K562 (cell line): ENCODE measurements at regions not wholly inside any gene's neighbourhood (a gene's known extent, or its start where the extent isn't known, plus 50 kb on each side); places are given as distances from the start of the nearest gene placed in this dataset.

Experiments used
- ATAC-seq: fragments of 200-7000 bp; cut with Tn5 transposase; 3 replicates; pipeline ENCODE4 v1.9.1; 2020; ENCODE audit warnings: moderate library complexity
- BruUV-seq: library from RNA; stranded (reverse); fragments of 400-500 nt; replicated peaks from 2 replicates; lab custom pipeline; 2021; lab: Mats Ljungman, UMichigan
- CTCF ChIA-PET: fragments of 300-600 bp; formaldehyde crosslinking; extraction: SDS; loops from one replicate; lab custom pipeline; 2021; ENCODE audit warnings: low intra/inter-chr PET ratio; lab: Yijun Ruan, JAX
- POLR2A ChIA-PET: fragments of 300-600, 350-650 bp; sonication (Branson Sonifier 250); formaldehyde crosslinking; extraction: SDS; loops from one replicate; lab custom pipeline; 2021; ENCODE audit warnings: antibody characterized with exemption, inconsistent platforms; lab: Yijun Ruan, JAX
- DNase-seq, 4 experiments: peaks; one replicate each; pipeline versions ENCODE4 v3.0.0 to v3.0.0-alpha.2; 2011 to 2018; ENCODE audit warnings: low spot score in 3 of 4, mixed read lengths in 3 of 4; ENCODE audit errors: extremely low read depth in 1 of 4
- FAIRE-seq: peaks from 2 replicates; lab custom pipeline; 2011; peaks lifted over from hg19 to GRCh38; lab: Jason Lieb, UNC
- H2AFZ ChIP-seq: 2 replicates; pipeline ENCODE4 v1.6.0; 2011; ENCODE audit warnings: low read depth, low read length, control low read depth, inconsistent platforms
- H3K27ac ChIP-seq: fragments of 200-600 bp; 3 replicates; pipeline ENCODE4 v1.8.0; 2011; ENCODE audit warnings: low read depth, mild to moderate bottlenecking, control low read depth, inconsistent platforms, low read length, moderate library complexity, mixed read lengths; ENCODE audit errors: extremely low read depth
- H3K27me3 ChIP-seq, 2 experiments: fragments of 300-600 bp in 1 of 2; 2 replicates in 1 of 2; 3 replicates in 1 of 2; pipeline versions ENCODE4 v1.6.0 to v1.8.0; 2011; ENCODE audit warnings: inconsistent platforms in 2 of 2, low read length in 2 of 2, mild to moderate bottlenecking in 1 of 2, mixed read lengths in 1 of 2, moderate library complexity in 1 of 2; ENCODE audit not compliant: control insufficient read depth in 2 of 2, insufficient read depth in 2 of 2
- H3K36me3 ChIP-seq: fragments of 300-600 bp; 3 replicates; pipeline ENCODE4 v1.8.0; 2011; ENCODE audit warnings: mild to moderate bottlenecking, low read length, inconsistent platforms; ENCODE audit not compliant: control insufficient read depth, insufficient read depth
- H3K4me1 ChIP-seq, 2 experiments: fragments of 200-600 bp in 1 of 2; replicated peaks in 1 of 2; 2 replicates in 1 of 2; 3 replicates in 1 of 2; pipeline versions ENCODE4 v1.5.1 to v1.8.0; 2011; ENCODE audit warnings: inconsistent platforms in 2 of 2, low read length in 2 of 2, mild to moderate bottlenecking in 1 of 2, mixed read lengths in 1 of 2, moderate library complexity in 1 of 2; ENCODE audit not compliant: control insufficient read depth in 2 of 2, insufficient read depth in 2 of 2
- H3K4me2 ChIP-seq: 2 replicates; pipeline ENCODE4 v1.6.1; 2011; ENCODE audit warnings: low read length, control low read depth, inconsistent platforms, mixed read lengths; ENCODE audit not compliant: insufficient read depth
- H3K4me3 ChIP-seq: fragments of 200-600 bp; sonication (generic), shearing (Covaris generic); 2 replicates; pipeline ENCODE4 v1.5.1; 2016; ENCODE audit warnings: control low read depth, inconsistent platforms
- H3K79me2 ChIP-seq: fragments of 200-600 bp; 3 replicates; pipeline ENCODE4 v1.8.0; 2011; ENCODE audit warnings: low read length, inconsistent platforms; ENCODE audit not compliant: control insufficient read depth, insufficient read depth
- H3K9ac ChIP-seq, 2 experiments: 2 replicates each; pipeline versions ENCODE4 v1.6.0 to v1.6.1; 2011; ENCODE audit warnings: low read depth in 2 of 2, low read length in 2 of 2, control low read depth in 1 of 2, inconsistent platforms in 1 of 2, mild to moderate bottlenecking in 1 of 2, mixed read lengths in 1 of 2; ENCODE audit not compliant: insufficient read depth in 1 of 2
- H3K9me1 ChIP-seq: one replicate; pipeline ENCODE4 v1.6.0; 2011; ENCODE audit warnings: inconsistent platforms, mild to moderate bottlenecking, low read length, moderate library complexity; ENCODE audit not compliant: control insufficient read depth, insufficient read depth
- H3K9me3 ChIP-seq: replicated peaks from 2 replicates; pipeline ENCODE4 v1.5.1; 2011; ENCODE audit warnings: low read depth, low read length, inconsistent platforms; ENCODE audit not compliant: control insufficient read depth, insufficient read depth
- H4K20me1 ChIP-seq: replicated peaks from 2 replicates; pipeline ENCODE4 v1.6.1; 2011; ENCODE audit warnings: low read length, inconsistent platforms, mixed read lengths; ENCODE audit not compliant: control insufficient read depth, insufficient read depth
- DACH1 ChIP-seq: fragments of 450-650 bp; IDR thresholded peaks from 2 replicates; pipeline ENCODE4 v1.6.1; 2018; ENCODE audit not compliant: partially characterized antibody
- EHMT2 ChIP-seq: fragments of 450-650 bp; IDR thresholded peaks from 2 replicates; pipeline ENCODE4 v1.6.1; 2018; ENCODE audit warnings: antibody characterized with exemption
- ETV1 ChIP-seq: fragments of 450-650 bp; conservative IDR thresholded peaks from 2 replicates; pipeline ENCODE4 v1.6.1; 2016; ENCODE audit warnings: missing genetic modification characterization, control low read depth, low read depth, missing compliant biosample characterization
- HDAC3 ChIP-seq: fragments of 450-650 bp; IDR thresholded peaks from 2 replicates; pipeline ENCODE4 v1.6.1; 2018; ENCODE audit warnings: borderline replicate concordance, mild to moderate bottlenecking, moderate library complexity; ENCODE audit not compliant: partially characterized antibody
- HIVEP1 ChIP-seq: fragments of 250-450 bp; sonication (Bioruptor Pico); IDR thresholded peaks from 2 replicates; pipeline ENCODE4 v1.4.0; 2020; ENCODE audit warnings: mild to moderate bottlenecking
- RBM34 ChIP-seq: fragments of 200-400 bp; formaldehyde crosslinking; IDR thresholded peaks from 2 replicates; pipeline ENCODE4 v1.6.1; 2018; ENCODE audit warnings: low read length, borderline replicate concordance; ENCODE audit not compliant: insufficient read depth
- SNIP1 ChIP-seq: fragments of 450-650 bp; IDR thresholded peaks from 2 replicates; pipeline ENCODE4 v1.7.1; 2017; ENCODE audit warnings: low read depth, mild to moderate bottlenecking
- SRF ChIP-seq, 2 experiments: fragments of 250-450, 450-650 bp in 1 of 2; sonication (Bioruptor Pico) in 1 of 2; sonication (generic) in 1 of 2; formaldehyde crosslinking; IDR thresholded peaks; 2 replicates each; pipeline versions ENCODE4 v1.5.0 to v1.5.1; 2020 to 2022; ENCODE audit warnings: mild to moderate bottlenecking in 1 of 2, missing genetic modification reagents in 1 of 2
- TOE1 ChIP-seq, 2 experiments: fragments of 450-650 bp in 1 of 2; sonication (generic) in 1 of 2; formaldehyde crosslinking in 1 of 2; IDR thresholded peaks; 2 replicates each; pipeline versions ENCODE4 v1.7.1 to v1.8.0; 2016 to 2022; ENCODE audit warnings: borderline replicate concordance in 2 of 2, mild to moderate bottlenecking in 2 of 2, antibody characterized with exemption in 1 of 2, inconsistent platforms in 1 of 2, low read depth in 1 of 2, missing genetic modification reagents in 1 of 2, moderate library complexity in 1 of 2
- ZNF316 ChIP-seq: fragments of 450-650 bp; IDR thresholded peaks from 2 replicates; pipeline ENCODE4 v1.6.1; 2016
- WGBS: fragments of 100-300 bp; shearing (Covaris generic); methylation state at CpG from one replicate; pipeline ENCODE4 v1.1.6; 2016; ENCODE audit warnings: low coverage, mixed read lengths; ENCODE audit not compliant: insufficient coverage; ENCODE audit errors: missing lambda C conversion rate; 5-methylcytosine and 5-hydroxymethylcytosine counted together
- in situ Hi-C: fragments of 300-500 bp; cut with MboI; formaldehyde crosslinking; loops from 4 replicates; pipeline ENCODE4 v1.15.0; 2018; ENCODE audit warnings: inconsistent platforms, mixed read lengths
- intact Hi-C: fragments of 100-400 bp; cut with micrococcal nuclease; formaldehyde crosslinking; loops from 2 replicates; pipeline ENCODE4 v1.14.2; 2022
- TF ChIP-seq, protein P1 (sequence below): sonication (generic); IDR thresholded peaks from 2 replicates; pipeline ENCODE4 v1.6.1; 2016

GRCh38 chr2:160616149-160616548 is 122.5 kb upstream of the RBMS1 start:
- CTCF ChIA-PET, result no interaction called here
- in situ Hi-C loops (no loop called here), intact Hi-C loops (no loop called here)
- no peak overlapping the region for H3K4me3 ChIP-seq
- no peak for TF ChIP-seq ZNF316
- TF ChIP-seq, protein P1, sequence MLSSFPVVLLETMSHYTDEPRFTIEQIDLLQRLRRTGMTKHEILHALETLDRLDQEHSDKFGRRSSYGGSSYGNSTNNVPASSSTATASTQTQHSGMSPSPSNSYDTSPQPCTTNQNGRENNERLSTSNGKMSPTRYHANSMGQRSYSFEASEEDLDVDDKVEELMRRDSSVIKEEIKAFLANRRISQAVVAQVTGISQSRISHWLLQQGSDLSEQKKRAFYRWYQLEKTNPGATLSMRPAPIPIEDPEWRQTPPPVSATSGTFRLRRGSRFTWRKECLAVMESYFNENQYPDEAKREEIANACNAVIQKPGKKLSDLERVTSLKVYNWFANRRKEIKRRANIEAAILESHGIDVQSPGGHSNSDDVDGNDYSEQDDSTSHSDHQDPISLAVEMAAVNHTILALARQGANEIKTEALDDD, result no peak
- TF ChIP-seq HIVEP1 (CRISPR knock-in tag), result no peak
- no peak for TF ChIP-seq ETV1 (tag)
- TF ChIP-seq SNIP1, result no peak
- TF ChIP-seq EHMT2, result no peak
- no peak for TF ChIP-seq SRF (CRISPR knock-in tag; IDR thresholded peaks at IDR 0.05)
- no peak for TF ChIP-seq TOE1 (IDR thresholded peaks at IDR 0.05; ENCODE audit: borderline replicate concordance)
- no peak for TF ChIP-seq TOE1 (CRISPR knock-in tag; IDR thresholded peaks at IDR 0.05; ENCODE audit: borderline replicate concordance, low read depth)
- TF ChIP-seq HDAC3, result no peak
- no peak for TF ChIP-seq DACH1
- no peak for TF ChIP-seq RBM34
- H3K36me3 ChIP-seq, result no peaks in the 10 kb centered on the region
- H4K20me1 ChIP-seq, result no peaks in the 10 kb centered on the region
- POLR2A ChIA-PET, result no interaction called here
- H3K79me2 ChIP-seq, result no peaks in the 10 kb centered on the region
- H3K9ac ChIP-seq, result no peak overlapping the region
- no peak overlapping the region for H3K27ac ChIP-seq
- no TSS peak for BruUV-seq
- FAIRE-seq (no peak), DNase-seq (no peak), ATAC-seq (no peak)
- no peaks in the 10 kb centered on the region for H3K9me1 ChIP-seq
- H3K4me2 ChIP-seq, result no peak overlapping the region
- H3K27me3 ChIP-seq, result no peaks in the 10 kb centered on the region
- WGBS, result 4% methylated on average over 2 of the region's 2 CpGs
- H3K9me3 ChIP-seq, result no peaks in the 10 kb centered on the region
- no peak overlapping the region for H2AFZ ChIP-seq
- H3K4me1 ChIP-seq, result no peaks in the 10 kb centered on the region
